ENCODE measurements at regions not wholly inside any gene's neighbourhood (a gene's known extent, or its start where the extent isn't known, plus 50 kb on each side); places are given as distances from the start of the nearest gene placed in this dataset.
"Not testable (repeated sequence)": the region's sequence is repeated elsewhere in the genome, so short reads cannot be mapped to it uniquely, and the experiment has no call there.

DNA sequence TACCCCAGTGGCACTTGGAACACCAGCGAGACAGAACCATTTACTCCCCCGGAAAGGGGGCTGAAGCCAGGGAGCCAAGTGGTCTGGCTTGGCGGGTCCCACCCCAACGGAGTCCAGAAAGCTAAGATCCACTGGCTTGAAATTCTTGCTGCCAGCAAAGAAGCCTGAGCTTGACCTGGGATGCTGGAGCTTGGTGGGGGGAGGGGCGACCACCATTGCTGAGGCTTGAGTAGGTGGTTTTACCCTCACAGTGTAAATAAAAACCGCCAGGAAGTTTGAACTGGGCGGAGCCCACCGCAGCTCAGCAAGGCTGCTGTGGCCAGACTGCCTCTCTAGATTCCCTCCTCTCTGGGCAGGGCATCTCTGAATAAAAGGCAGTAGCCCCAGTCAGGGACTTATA, 62.8 kb downstream of the RPS24 start:
- not testable (repeated sequence) for DNase-seq (ENCODE audit: low read depth in 2 of 2)

DNA sequence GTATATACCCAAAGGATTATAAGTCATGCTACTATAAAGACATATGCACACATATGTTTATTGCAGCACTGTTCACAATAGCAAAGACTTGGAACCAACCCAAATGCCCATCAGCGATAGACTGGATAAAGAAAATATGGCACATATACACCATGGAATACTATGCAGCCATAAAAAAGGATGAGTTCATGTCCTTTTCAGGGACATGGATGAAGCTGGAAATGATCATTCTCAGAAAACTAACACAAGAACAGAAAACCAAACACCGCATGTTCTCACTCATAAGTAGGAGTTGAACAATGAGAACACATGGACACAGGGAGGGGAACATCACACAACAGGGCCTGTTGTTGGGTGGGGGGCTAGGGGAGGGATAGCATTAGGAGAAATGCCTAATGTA, 68.9 kb downstream of the RPS24 start:
- DNase-seq (ENCODE audit: low read depth in 2 of 2): not testable (repeated sequence)

DNA sequence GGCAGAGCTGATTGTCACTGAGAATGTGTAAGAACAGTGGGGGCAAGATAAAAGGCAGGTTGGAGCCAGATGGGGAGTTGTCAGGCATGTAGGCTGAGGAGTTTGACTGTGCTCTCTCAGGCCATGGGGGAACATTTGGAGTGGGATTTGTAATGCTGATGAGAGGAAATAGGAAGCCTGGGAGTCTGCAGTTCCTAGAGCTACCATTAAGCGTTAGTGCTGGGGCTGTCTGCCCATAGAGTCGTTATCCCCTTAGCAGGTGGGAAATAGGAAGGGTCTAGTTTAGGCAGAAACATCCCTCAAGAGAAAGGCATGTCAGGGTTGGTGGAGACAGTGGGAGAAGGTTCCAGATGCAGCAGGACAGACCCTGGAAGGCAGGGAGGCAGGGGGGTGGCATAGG, 75.5 kb downstream of the RPS24 start:
- no peak for DNase-seq (ENCODE audit: low read depth in 2 of 2)

GRCh38 chr10:78115135-78115853, 81.6 kb downstream of the RPS24 start:
- DNase-seq (ENCODE audit: low read depth in 2 of 2): no peak

- DNase-seq (ENCODE audit: low read depth in 2 of 2): no peak
Observed at GRCh38 chr10:78116361-78116760, 82.7 kb downstream of the RPS24 start.

DNA sequence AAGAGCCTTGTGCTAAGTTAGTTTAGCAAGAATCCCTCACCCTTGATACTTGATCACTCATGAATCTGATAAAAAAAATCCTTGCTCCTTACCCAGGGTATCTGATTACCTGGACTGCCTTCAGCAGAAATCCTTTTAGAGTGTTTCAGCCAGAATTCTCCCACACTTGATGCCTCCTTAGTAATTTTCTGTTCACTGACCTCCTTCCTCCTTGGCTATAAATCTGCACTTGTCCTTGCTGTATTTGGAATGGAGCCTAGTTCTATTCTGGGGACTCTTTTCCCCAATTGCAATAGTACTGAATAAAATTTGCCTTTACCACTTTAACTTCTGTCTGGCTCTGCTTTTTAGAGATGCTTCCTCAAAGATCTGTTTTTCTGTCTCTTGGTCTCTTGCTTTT, 84.9 kb downstream of the RPS24 start:
- no peak for DNase-seq (ENCODE audit: low read depth in 2 of 2)

DNA sequence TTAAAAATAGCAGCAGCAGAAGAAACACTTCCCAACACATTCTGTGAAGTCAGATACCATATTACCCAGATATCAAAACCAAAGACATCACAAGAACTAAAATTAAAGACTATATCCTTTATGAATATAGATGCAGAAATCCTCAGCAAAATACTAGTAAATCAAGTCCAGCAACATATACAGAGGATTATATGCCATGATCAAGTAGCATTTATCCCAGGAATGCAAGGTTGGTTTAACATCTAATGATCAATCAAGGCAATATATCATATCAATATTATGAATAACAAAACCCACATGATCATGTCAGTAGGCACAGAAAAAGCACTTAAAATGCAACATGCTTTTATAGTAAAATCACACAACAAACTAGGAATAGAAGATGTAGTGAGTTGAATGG, 88.1 kb downstream of the RPS24 start:
- DNase-seq (ENCODE audit: low read depth in 2 of 2): no peak

DNA sequence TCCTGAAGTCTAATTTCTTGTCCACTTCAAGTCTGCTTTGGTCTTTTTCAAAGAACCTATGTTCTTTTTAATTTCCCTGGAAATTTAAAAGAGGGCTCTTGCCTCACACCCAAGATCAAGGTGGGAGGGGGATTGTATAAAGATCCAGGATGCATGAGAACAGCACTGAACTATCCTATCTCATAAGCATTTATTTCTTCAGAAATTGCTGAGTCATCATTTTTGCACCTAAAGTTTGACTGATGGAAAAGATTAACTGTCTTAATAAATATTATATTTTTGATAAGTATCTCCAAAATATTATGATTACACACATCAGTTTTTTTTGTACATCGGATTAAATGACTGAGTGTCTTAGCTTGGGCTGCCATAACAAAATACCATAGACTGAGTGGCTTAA, 90.5 kb downstream of the RPS24 start:
- no peak for DNase-seq (ENCODE audit: low read depth in 2 of 2)

DNA sequence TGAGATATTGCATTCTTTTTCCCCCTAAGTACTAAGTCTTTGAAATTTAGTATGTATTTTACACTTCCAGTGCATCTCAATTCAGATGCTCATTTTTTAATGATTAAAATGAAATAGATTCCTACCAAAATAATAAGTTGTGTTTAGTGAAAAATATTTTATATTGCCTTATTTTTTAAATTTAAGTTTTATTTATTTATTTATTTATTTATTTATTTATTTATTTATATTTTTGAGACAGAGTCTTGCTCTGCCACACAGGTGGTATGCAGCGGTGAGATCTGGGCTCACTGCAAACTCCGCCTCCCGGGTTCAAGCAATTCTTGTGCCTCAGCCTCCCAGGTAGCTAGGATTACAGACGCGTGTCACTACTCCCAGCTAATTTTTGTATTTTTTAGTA, 95.5 kb downstream of the RPS24 start:
- no peak for DNase-seq (ENCODE audit: low read depth in 2 of 2)

DNA sequence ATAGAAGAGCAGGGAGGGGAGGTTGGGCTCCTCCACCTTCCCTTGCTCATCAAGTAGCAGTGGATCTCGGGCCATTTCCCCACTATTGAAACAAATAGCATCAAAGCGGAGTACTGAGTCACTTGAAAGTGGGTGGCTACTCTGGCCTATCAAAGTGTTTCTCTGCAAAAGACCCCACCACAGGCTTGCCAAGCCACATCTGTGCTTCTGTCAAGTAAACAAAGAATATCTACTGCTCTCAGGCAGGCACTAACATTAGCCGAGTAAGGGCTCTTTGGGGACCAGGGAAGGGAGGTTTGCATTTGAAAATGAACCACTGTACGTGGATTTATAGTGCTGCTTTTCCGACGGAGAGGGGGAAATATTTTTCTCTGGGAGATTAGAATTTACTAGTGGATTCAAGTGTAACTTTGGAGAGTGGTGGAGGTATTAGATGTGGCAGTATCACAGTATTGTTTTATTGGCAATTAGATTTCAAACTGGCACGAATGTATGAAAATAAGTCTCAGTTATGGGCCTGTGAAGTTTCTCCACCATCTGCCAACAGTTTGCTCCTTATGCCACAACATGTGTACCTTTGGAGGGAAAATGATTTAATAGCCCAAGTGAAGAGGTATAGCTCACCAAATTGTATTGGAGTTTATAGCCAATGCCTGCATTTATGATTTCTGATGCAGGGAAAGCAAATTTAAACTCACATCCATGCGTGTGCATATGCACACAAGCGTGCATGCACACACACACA, 97.5 kb downstream of the RPS24 start:
- DNase-seq (ENCODE audit: low read depth in 2 of 2): no peak

GRCh38 chr10:78134773-78135306, 101.2 kb downstream of the RPS24 start:
- no peak for DNase-seq (ENCODE audit: low read depth in 2 of 2)

- DNase-seq (ENCODE audit: low read depth in 2 of 2): no peak
Observed at GRCh38 chr10:78137147-78137546, 103.5 kb downstream of the RPS24 start.

DNA sequence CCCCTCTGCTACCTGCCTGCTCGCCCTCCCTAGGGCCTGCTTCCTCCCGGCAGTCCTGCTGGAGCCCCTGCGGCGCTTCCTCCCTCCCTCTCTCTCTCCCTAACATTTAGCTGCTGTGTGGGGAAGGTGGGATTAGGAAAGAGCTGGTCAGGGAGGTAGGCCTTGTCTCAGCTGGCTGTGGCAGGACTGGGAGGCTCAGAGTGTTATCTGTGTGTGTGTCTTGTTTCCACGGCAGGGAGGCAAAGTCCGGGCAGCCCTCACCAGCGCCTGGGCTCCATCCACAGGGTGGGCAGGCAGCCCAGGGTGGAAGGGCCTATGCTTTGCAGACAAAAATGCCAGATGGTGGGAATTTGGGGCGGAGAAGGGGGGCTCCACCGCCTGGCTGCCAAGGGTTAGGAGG, 105.7 kb downstream of the RPS24 start:
- DNase-seq (ENCODE audit: low read depth in 2 of 2): no peak

DNA sequence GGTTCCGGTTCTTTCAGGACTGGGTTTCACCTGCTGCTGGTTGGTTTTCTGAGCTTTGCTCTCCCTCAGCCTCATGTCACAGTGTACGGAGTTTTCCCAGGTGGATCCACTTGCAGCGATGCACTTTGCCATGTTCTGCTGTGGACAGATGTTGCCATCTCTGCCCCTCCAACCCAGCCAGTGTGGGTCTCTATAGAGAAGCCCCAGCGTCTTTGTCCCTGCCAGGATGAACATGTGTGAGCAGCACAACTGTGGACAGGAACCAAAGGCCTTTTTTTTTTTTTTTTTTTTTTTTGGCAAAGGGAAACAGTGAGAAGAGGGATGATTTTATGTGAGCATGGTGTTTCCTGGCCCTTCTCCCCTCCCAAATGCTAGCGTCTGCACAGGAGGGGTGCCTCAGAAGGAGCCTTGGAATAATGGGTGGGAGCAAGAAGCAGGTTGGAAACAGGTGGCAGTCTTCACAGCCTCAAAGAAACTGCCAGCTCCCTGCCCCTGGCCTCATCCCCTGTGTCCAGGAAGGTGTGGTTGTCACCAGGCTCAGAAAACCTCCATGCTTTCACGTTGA, 106.5 kb downstream of the RPS24 start:
- DNase-seq (ENCODE audit: low read depth in 2 of 2): no peak

GRCh38 chr10:78143576-78143975, 109.9 kb downstream of the RPS24 start:
- no peak for DNase-seq (ENCODE audit: low read depth in 2 of 2)

- DNase-seq (ENCODE audit: low read depth in 2 of 2): no peak
Observed at GRCh38 chr10:78146200-78146599, 112.5 kb downstream of the RPS24 start.

DNA sequence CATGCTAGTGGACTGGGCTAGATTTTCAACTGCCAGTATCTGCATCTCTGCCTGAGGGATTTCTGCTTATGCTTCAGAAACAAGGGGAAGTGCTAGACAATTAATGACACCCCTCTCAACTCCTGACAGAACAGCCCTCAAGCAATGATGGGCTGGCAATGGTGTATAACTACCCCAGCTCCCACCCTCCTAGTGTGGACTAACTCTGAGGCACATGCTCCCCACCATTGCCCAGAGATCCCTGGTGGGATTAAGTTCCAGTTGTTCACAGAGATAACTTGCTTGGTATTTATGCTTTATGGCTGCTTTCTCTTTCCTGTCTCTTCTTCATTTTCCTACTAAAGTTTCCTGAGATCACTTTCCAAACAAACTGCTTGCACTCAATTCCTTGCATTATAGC, 113.5 kb downstream of the RPS24 start:
- DNase-seq (ENCODE audit: low read depth in 2 of 2): no peak

DNA sequence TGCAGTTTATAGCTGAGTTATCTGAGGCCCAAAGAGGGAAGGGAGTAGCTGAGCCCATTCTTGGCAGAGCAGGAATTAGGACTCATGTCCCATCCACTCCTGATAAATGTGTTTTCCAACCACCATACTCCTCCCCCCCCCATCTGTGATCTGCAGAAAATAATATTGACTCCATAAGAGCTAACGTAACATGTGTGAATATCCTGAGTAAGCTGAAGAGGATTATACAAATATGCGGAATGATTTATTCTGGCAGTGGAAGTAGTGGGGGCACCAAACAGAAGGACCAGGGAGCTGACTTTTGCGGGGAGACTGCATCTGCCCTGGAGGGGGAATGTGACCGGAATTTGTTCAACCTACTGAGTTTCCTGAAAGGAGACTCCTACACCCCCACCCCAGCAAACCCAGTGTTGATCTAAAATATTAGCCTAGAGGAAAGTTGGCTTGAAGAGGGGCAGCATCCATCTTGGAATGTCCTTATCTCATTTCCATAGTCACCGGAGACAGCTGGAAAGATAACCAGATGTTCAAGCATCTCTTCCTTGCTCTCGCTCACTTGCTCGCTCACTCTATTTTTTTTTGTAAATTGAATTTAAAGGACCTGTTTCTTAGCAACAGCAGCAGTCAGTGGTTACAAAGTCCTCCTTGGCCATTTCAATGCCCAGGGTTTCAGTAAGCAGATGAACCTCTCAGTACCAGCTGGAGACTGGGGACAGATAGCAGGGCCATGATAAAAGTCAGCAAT, 114.7 kb downstream of the RPS24 start:
- no peak for DNase-seq (ENCODE audit: low read depth in 2 of 2)

- no peak for DNase-seq (ENCODE audit: low read depth in 2 of 2)
Observed at GRCh38 chr10:78148961-78149612, 115.4 kb downstream of the RPS24 start.

DNA sequence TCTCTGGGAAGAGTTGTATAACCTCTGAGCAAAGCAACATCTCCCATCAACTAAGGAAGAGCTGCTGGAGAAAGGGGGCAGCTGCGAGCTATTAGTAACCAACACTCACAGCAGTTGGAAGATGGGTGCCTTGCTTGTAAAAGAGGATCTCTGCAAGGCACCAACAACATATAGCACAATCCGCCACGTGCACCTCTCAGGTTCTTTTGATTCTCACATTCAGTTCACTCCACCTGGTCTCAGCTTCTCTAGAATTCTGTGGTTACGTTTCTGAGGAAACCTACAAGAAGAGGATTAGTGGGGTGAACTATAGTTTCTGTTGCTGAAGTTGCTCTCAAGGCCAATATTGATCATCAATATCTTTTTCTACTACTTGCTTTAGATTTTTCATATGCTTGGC, 117.1 kb downstream of the RPS24 start:
- no peak for DNase-seq (ENCODE audit: low read depth in 2 of 2)

- no peak for DNase-seq (ENCODE audit: low read depth in 2 of 2)
Observed at GRCh38 chr10:78155722-78156121, 122.1 kb downstream of the RPS24 start.

DNA sequence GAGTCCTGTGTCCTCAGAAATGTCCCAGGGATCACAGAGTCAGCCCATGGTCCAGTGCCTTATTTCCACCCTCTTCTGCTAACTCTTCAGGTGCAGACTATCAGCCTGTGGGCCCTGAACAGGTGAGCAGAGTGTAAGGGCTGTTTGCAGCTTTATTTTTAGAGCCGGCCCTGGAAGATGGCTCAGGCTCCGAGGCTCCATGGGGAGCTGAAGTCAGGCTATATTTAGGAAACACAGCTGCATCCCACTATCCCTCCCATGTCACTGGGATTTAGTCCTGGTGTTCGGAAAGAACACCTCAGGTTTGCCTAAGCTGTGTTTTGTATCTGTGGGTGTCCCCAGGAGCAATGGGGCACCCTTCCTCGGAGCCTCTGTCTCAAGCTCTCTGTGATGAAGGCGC, 126.9 kb downstream of the RPS24 start:
- no peak for DNase-seq (ENCODE audit: low read depth in 2 of 2)

Measured in stimulated activated CD8-positive, alpha-beta memory T cell treated with anti-CD3 and anti-CD28 coated beads, Interleukin-7, amount 100 ng/mL, for 1 hour (primary cell).